Hepatocyte (in vitro differentiated cells): ENCODE measurements at regions not wholly inside any gene's neighbourhood (a gene's known extent, or its start where the extent isn't known, plus 50 kb on each side); places are given as distances from the start of the nearest gene placed in this dataset.

Experiments used
- EZH2 ChIP-seq: fragments of 200-600 bp; sonication (generic); IDR thresholded peaks from 2 replicates; pipeline ENCODE4 v1.6.1; 2016; ENCODE audit warnings: antibody characterized with exemption, mild to moderate bottlenecking, borderline replicate concordance
- EZH2phosphoT487 ChIP-seq: fragments of 200-600 bp; sonication (generic); IDR thresholded peaks from one replicate; pipeline ENCODE4 v1.6.1; 2018; ENCODE audit warnings: antibody characterized with exemption, mild to moderate bottlenecking, low read depth, moderate library complexity; ENCODE audit not compliant: unreplicated experiment, severe bottlenecking
- TF ChIP-seq, protein P1 (sequence below): fragments of 200-600 bp; sonication (generic); IDR thresholded peaks from 2 replicates; pipeline ENCODE4 v1.5.1; 2016; ENCODE audit warnings: antibody characterized with exemption, mild to moderate bottlenecking; ENCODE audit not compliant: poor library complexity

- TF ChIP-seq, protein P1, sequence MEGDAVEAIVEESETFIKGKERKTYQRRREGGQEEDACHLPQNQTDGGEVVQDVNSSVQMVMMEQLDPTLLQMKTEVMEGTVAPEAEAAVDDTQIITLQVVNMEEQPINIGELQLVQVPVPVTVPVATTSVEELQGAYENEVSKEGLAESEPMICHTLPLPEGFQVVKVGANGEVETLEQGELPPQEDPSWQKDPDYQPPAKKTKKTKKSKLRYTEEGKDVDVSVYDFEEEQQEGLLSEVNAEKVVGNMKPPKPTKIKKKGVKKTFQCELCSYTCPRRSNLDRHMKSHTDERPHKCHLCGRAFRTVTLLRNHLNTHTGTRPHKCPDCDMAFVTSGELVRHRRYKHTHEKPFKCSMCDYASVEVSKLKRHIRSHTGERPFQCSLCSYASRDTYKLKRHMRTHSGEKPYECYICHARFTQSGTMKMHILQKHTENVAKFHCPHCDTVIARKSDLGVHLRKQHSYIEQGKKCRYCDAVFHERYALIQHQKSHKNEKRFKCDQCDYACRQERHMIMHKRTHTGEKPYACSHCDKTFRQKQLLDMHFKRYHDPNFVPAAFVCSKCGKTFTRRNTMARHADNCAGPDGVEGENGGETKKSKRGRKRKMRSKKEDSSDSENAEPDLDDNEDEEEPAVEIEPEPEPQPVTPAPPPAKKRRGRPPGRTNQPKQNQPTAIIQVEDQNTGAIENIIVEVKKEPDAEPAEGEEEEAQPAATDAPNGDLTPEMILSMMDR: no peak
- no peak for TF ChIP-seq EZH2
- TF ChIP-seq EZH2phosphoT487: no peak
These were observed 252.7 kb upstream of the HABP2 start for GRCh38 chr10:113300201-113300600.
